OCI-LY1 (cell line): ENCODE measurements at regions not wholly inside any gene's neighbourhood (a gene's known extent, or its start where the extent isn't known, plus 50 kb on each side); places are given as distances from the start of the nearest gene placed in this dataset.

Experiments used
- H2AFZ ChIP-seq: fragments of 200-600 bp; sonication (generic), shearing (Covaris generic); 2 replicates; pipeline ENCODE4 v1.6.0; 2014; ENCODE audit warnings: antibody characterized with exemption, mild to moderate bottlenecking, low read length
- H3F3A ChIP-seq: fragments of 200-600 bp; sonication (generic), shearing (Covaris generic); 2 replicates; pipeline ENCODE4 v1.6.0; 2014; ENCODE audit warnings: mild to moderate bottlenecking, antibody characterized with exemption, low read length, moderate library complexity; ENCODE audit not compliant: insufficient read depth
- H3K27ac ChIP-seq: fragments of 200-600 bp; sonication (generic); 2 replicates; pipeline ENCODE4 v1.5.1; 2014; ENCODE audit warnings: low read length, mixed run types, mild to moderate bottlenecking, low read depth; ENCODE audit not compliant: poor library complexity, severe bottlenecking
- H3K27me3 ChIP-seq: fragments of 200-600 bp; sonication (generic); 2 replicates; pipeline ENCODE4 v1.6.0; 2014; ENCODE audit warnings: antibody characterized with exemption, mild to moderate bottlenecking, low read length, moderate library complexity; ENCODE audit not compliant: insufficient read depth
- H3K36me3 ChIP-seq: fragments of 200-600 bp; sonication (generic); 2 replicates; pipeline ENCODE4 v1.6.1; 2014; ENCODE audit warnings: mild to moderate bottlenecking, antibody characterized with exemption, low read length, moderate library complexity, mixed read lengths; ENCODE audit not compliant: insufficient read depth
- H3K4me1 ChIP-seq: fragments of 200-600 bp; sonication (generic); 2 replicates; pipeline ENCODE4 v1.5.1; 2014; ENCODE audit warnings: mild to moderate bottlenecking, low read length, moderate library complexity; ENCODE audit not compliant: insufficient read depth, severe bottlenecking
- H3K4me2 ChIP-seq: fragments of 200-600 bp; sonication (generic), shearing (Covaris generic); 2 replicates; pipeline ENCODE4 v1.6.1; 2014; ENCODE audit warnings: low read length
- H3K4me3 ChIP-seq: fragments of 200-600 bp; sonication (generic); 2 replicates; pipeline ENCODE4 v1.5.1; 2014; ENCODE audit warnings: low read length, low read depth, mild to moderate bottlenecking, mixed read lengths; ENCODE audit not compliant: poor library complexity, severe bottlenecking
- H3K79me2 ChIP-seq: fragments of 200-600 bp; shearing (Covaris generic); 2 replicates; pipeline ENCODE4 v1.6.1; 2016; ENCODE audit warnings: mixed run types, low read length, mixed read lengths; ENCODE audit not compliant: insufficient read depth
- H3K9ac ChIP-seq: fragments of 200-600 bp; sonication (generic), shearing (Covaris generic); 2 replicates; pipeline ENCODE4 v1.6.1; 2014; ENCODE audit warnings: mild to moderate bottlenecking, low read length, mixed read lengths
- H3K9me2 ChIP-seq: fragments of 200-600 bp; sonication (generic), shearing (Covaris generic); 2 replicates; pipeline ENCODE4 v1.6.1; 2014; ENCODE audit warnings: low read depth, mild to moderate bottlenecking, low read length, mixed read lengths
- H3K9me3 ChIP-seq: fragments of 200-600 bp; shearing (Covaris generic); 2 replicates; pipeline ENCODE4 v1.6.1; 2014; ENCODE audit warnings: low read length, mixed read lengths
- H4K20me1 ChIP-seq: fragments of 200-600 bp; sonication (generic), shearing (Covaris generic); 2 replicates; pipeline ENCODE4 v1.6.0; 2016; ENCODE audit warnings: mild to moderate bottlenecking, low read length; ENCODE audit not compliant: insufficient read depth
- EZH2 ChIP-seq: fragments of 200-600 bp; sonication (generic), shearing (Covaris generic); IDR thresholded peaks from 2 replicates; pipeline ENCODE4 v1.8.0; 2017; ENCODE audit warnings: borderline replicate concordance, mixed run types, mild to moderate bottlenecking, antibody characterized with exemption, low read length, moderate library complexity, mixed read lengths
- TF ChIP-seq, protein P1 (sequence below): fragments of 200-600 bp; sonication (generic), shearing (Covaris generic); IDR thresholded peaks from 2 replicates; pipeline ENCODE4 v1.5.1; 2017; ENCODE audit warnings: mild to moderate bottlenecking, antibody characterized with exemption, low read length, moderate library complexity, mixed read lengths

GRCh38 chr18:44497311-44497710 lies 183.4 kb upstream of the SETBP1 start:
- no peak overlapping the region for H2AFZ ChIP-seq
- no peak overlapping the region for H3K4me2 ChIP-seq
- H3K9ac ChIP-seq: no peak overlapping the region
- H3F3A ChIP-seq: no peaks in the 10 kb centered on the region
- H3K27me3 ChIP-seq: no peaks in the 10 kb centered on the region
- H3K27ac ChIP-seq: no peak overlapping the region
- H3K4me3 ChIP-seq: no peak overlapping the region
- no peaks in the 10 kb centered on the region for H3K9me2 ChIP-seq
- H3K36me3 ChIP-seq: no peaks in the 10 kb centered on the region
- no peak for TF ChIP-seq EZH2
- TF ChIP-seq, protein P1, sequence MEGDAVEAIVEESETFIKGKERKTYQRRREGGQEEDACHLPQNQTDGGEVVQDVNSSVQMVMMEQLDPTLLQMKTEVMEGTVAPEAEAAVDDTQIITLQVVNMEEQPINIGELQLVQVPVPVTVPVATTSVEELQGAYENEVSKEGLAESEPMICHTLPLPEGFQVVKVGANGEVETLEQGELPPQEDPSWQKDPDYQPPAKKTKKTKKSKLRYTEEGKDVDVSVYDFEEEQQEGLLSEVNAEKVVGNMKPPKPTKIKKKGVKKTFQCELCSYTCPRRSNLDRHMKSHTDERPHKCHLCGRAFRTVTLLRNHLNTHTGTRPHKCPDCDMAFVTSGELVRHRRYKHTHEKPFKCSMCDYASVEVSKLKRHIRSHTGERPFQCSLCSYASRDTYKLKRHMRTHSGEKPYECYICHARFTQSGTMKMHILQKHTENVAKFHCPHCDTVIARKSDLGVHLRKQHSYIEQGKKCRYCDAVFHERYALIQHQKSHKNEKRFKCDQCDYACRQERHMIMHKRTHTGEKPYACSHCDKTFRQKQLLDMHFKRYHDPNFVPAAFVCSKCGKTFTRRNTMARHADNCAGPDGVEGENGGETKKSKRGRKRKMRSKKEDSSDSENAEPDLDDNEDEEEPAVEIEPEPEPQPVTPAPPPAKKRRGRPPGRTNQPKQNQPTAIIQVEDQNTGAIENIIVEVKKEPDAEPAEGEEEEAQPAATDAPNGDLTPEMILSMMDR: no peak
- H3K4me1 ChIP-seq: no peaks in the 10 kb centered on the region
- H3K9me3 ChIP-seq: no peaks in the 10 kb centered on the region
- no peaks in the 10 kb centered on the region for H4K20me1 ChIP-seq
- no peaks in the 10 kb centered on the region for H3K79me2 ChIP-seq

DNA sequence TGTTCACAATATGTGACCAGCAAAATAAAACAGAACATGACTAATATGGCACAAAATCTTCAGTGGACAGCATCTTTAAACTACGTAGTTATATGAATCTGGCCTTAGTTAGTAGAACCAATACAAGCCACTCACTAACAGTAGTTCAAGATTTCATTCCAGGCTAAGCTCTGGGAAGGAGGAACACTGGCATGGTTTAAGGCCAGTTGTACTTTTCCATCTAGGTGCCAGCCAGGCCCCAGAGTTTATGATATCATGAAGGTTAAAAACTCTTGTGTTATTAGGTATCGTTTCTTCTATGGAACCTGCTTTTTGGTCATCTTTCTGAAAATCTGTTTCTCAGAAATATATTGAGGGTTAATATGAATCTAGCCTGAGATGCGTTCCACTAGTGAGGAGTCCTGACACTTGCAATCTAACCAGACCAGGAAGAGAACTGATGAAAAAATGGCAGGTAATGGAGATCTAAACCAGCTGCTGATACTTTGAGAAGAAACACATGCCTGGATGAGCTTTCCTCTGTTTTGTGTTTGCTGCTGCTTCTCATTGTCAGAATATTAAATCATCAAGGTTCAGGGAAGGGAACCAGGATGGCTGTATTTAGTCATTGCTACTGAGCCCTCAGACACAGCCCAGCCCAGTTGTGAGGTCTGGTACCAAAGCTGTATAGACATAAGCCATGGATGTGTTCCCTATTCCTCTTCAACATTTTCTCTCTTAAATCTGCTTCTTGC lies 182.8 kb upstream of the SETBP1 start:
- Histone ChIP-seq H3K27me3 (no peaks in the 10 kb centered on the region), H2AFZ (no peak overlapping the region), H3K9me2 (no peaks in the 10 kb centered on the region), H3K79me2 (no peaks in the 10 kb centered on the region), H3K4me2 (no peak overlapping the region), H3K9me3 (no peaks in the 10 kb centered on the region), H3K4me3 (no peak overlapping the region), H3K27ac (no peak overlapping the region), H3F3A (no peaks in the 10 kb centered on the region), H3K9ac (no peak overlapping the region), H3K4me1 (no peaks in the 10 kb centered on the region), H4K20me1 (no peaks in the 10 kb centered on the region), H3K36me3 (no peaks in the 10 kb centered on the region)
- TF ChIP-seq, protein P1: no peak
- no peak for TF ChIP-seq EZH2

DNA sequence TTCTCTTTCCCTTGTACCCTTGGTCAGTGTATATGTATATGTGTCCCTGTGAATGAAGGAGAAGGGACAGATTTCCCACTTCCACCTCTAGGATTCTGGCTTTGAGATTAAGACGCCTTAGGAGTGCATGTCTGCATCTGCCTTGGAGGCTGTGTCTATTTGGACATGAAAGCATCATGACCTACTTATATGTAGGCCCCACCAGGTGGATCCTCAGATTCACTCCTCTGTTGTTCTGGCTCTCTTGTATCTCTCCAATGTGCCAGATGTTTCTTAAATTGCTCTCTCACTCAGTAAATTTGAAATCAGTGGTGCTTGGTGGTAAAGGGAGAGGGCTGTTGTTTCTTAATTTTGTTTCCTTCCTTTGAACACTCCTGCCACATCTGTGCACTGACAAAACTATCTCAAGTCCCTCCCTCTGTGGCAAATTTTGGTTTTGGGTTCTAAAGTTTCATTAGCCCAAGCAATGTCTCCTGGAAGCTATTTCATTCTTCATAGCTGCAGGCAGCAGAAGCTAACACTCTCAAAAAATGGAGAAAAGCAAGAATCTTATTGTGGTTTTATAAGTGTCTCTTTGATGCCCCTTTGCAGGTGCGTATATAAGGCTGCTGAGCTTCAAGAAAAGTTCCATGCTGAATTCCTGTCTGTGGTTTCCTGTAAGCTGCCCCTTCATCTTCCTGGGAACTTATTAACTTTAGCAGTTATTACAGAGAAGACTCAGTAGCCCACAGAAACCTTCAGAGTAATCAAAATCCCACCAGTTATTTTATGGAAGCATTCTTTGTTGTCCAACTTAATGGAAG lies 179.7 kb upstream of the SETBP1 start:
- H3K9me2 ChIP-seq: no peaks in the 10 kb centered on the region
- H3K27me3 ChIP-seq: no peaks in the 10 kb centered on the region
- H3K36me3 ChIP-seq: no peaks in the 10 kb centered on the region
- TF ChIP-seq, protein P1: no peak
- TF ChIP-seq EZH2: no peak
- no peak overlapping the region for H2AFZ ChIP-seq
- no peaks in the 10 kb centered on the region for H3F3A ChIP-seq
- H3K4me1 ChIP-seq: no peaks in the 10 kb centered on the region
- H3K9ac ChIP-seq: no peak overlapping the region
- H4K20me1 ChIP-seq: no peaks in the 10 kb centered on the region
- no peak overlapping the region for H3K4me2 ChIP-seq
- no peaks in the 10 kb centered on the region for H3K79me2 ChIP-seq
- H3K4me3 ChIP-seq: no peak overlapping the region
- H3K9me3 ChIP-seq: no peaks in the 10 kb centered on the region
- H3K27ac ChIP-seq: no peak overlapping the region
